ENCODE measurements at regions not wholly inside any gene's neighbourhood (a gene's known extent, or its start where the extent isn't known, plus 50 kb on each side); places are given as distances from the start of the nearest gene placed in this dataset.

DNA sequence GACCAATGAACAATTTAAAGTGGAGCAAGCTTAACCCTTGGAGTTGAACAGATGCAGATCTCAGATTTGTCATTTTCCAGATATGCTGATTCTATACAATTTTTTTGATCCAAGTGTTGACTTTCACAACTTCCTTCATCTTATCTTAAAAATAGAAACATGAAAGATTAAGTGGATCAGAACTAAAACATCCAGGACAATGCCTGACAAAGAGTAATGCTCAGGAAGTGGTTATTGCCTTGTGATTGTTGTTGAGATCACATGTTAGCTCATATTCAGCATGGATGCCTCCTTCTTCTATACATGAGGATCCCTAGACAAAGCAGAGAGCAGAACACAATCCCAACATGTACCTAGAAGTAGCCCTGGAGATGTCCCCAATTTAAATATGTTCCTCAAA is 160.9 kb downstream of the PPARGC1A start:
- Histone ChIP-seq H3K36me3 (no peaks in the 10 kb centered on the region), H3K4me3 (ENCODE audit: low read depth, low read length) (no peak overlapping the region), H3K27me3 (peaks cover 6% of the 10 kb centered on the region), H3K4me1 (no peaks in the 10 kb centered on the region), H3K9me3 (no peaks in the 10 kb centered on the region)
- no peak for TF ChIP-seq CTCF (IDR thresholded peaks at IDR 0.05; ENCODE audit: low read depth, low read length)
- DNase-seq = no peak

- Histone ChIP-seq H3K4me1 (no peaks in the 10 kb centered on the region), H3K4me3 (ENCODE audit: low read depth, low read length) (no peak overlapping the region), H3K36me3 (no peaks in the 10 kb centered on the region), H3K27me3 (peaks cover 6% of the 10 kb centered on the region), H3K9me3 (no peaks in the 10 kb centered on the region)
- no peak for DNase-seq
- TF ChIP-seq CTCF (IDR thresholded peaks at IDR 0.05; ENCODE audit: low read depth, low read length) = no peak
These were observed 161.5 kb downstream of the PPARGC1A start for GRCh38 chr4:23728393-23728792.

DNA sequence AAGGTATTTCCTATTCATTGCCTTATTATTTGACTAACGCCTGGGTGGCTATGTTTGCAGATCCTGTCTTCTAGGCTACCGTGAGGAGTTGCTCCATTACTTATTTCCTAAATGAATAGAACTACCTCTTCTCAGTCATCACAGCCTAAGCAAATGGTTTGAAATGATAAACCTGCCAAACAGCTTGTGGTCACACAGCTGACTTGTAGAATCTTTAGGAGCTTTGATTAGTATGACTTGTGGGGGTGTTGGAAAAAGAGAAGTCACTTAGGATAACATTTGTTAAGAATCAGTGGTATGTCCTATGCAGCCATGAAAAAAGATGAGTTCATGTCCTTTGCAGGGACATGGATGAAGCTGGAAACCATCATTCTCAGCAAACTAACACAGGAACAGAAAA is 169.3 kb downstream of the PPARGC1A start:
- H3K4me1 ChIP-seq = no peaks in the 10 kb centered on the region
- no peak overlapping the region for H3K4me3 ChIP-seq (ENCODE audit: low read depth, low read length)
- no peaks in the 10 kb centered on the region for H3K9me3 ChIP-seq
- H3K36me3 ChIP-seq = no peaks in the 10 kb centered on the region
- no peaks in the 10 kb centered on the region for H3K27me3 ChIP-seq
- no peak for DNase-seq
- no peak for TF ChIP-seq CTCF (IDR thresholded peaks at IDR 0.05; ENCODE audit: low read depth, low read length)

GRCh38 chr4:23718435-23718834 is 171.4 kb downstream of the PPARGC1A start:
- Histone ChIP-seq H3K4me1 (no peaks in the 10 kb centered on the region), H3K36me3 (no peaks in the 10 kb centered on the region)
- no peak for DNase-seq

GRCh38 chr4:23717528-23718248 is 172.2 kb downstream of the PPARGC1A start:
- H3K36me3 ChIP-seq = no peaks in the 10 kb centered on the region
- peak; percentile 67 for TF ChIP-seq CTCF (IDR thresholded peaks at IDR 0.05; ENCODE audit: low read depth, low read length)
- no peaks in the 10 kb centered on the region for H3K27me3 ChIP-seq
- no peak overlapping the region for H3K4me3 ChIP-seq (ENCODE audit: low read depth, low read length)
- DNase-seq = peak; percentile 46
- H3K9me3 ChIP-seq = no peaks in the 10 kb centered on the region
- no peaks in the 10 kb centered on the region for H3K4me1 ChIP-seq

More at GRCh38 chr4:23718435-23718834, 171.4 kb downstream of the PPARGC1A start:
- no peak for TF ChIP-seq CTCF (IDR thresholded peaks at IDR 0.05; ENCODE audit: low read depth, low read length)
- H3K4me3 ChIP-seq (ENCODE audit: low read depth, low read length) = no peak overlapping the region
- H3K27me3 ChIP-seq = no peaks in the 10 kb centered on the region
- no peaks in the 10 kb centered on the region for H3K9me3 ChIP-seq

DNA sequence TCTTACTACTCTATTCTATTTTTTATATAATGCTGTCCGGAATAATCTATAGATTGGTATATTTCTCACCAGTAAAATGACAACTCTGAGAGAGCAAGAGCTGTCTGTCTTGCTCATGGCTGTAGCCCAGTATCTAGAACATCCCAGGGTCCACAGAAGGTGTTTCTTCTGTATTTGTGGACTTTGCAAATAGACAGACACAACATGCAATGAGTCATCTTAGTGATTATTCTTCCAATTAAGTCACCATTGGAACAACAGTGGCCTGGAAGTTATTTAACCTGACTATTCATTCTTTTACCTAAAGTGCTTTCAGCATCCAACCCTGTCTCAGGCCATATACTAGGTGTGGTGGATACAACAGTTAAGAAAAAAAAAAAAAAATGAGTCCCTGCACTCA is 179.5 kb downstream of the PPARGC1A start:
- no peak overlapping the region for H3K4me3 ChIP-seq (ENCODE audit: low read depth, low read length)
- no peaks in the 10 kb centered on the region for H3K36me3 ChIP-seq
- no peaks in the 10 kb centered on the region for H3K4me1 ChIP-seq
- no peaks in the 10 kb centered on the region for H3K9me3 ChIP-seq
- no peak for TF ChIP-seq CTCF (IDR thresholded peaks at IDR 0.05; ENCODE audit: low read depth, low read length)
- DNase-seq = no peak
- no peaks in the 10 kb centered on the region for H3K27me3 ChIP-seq

Measured in BE2C (cell line).